RKO (cell line): ENCODE measurements at regions not wholly inside any gene's neighbourhood (a gene's known extent, or its start where the extent isn't known, plus 50 kb on each side); places are given as distances from the start of the nearest gene placed in this dataset.
A peak's percentile ranks its signal among the peaks of the same experiment; 100 is the strongest.

Experiments
- DNase-seq: peaks from one replicate; pipeline ENCODE4 v3.0.0-alpha.2; 2016; ENCODE audit warnings: low spot score

DNA sequence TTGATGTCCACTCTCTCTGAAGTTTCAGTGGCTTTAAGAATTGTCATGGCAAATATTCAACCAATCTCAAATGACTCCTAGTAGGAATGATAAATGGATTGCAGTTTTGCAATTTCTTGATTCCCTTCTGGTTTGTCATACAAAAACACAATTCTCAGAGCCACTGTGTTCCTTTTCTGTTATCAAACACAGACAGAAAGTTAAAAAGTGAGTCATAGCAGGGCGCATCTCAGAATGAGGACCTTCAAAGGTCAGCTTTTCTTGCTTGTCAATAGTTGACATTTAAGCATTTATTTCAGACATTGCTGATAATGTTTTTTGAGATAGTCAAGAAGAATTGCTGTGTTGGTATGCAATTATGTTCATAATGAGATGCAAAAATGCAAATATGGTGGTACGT, 405.9 kb downstream of the NR2F2 start:
- no peak for DNase-seq

GRCh38 chr15:96737408-96737807, 406.9 kb downstream of the NR2F2 start:
- no peak for DNase-seq

DNA sequence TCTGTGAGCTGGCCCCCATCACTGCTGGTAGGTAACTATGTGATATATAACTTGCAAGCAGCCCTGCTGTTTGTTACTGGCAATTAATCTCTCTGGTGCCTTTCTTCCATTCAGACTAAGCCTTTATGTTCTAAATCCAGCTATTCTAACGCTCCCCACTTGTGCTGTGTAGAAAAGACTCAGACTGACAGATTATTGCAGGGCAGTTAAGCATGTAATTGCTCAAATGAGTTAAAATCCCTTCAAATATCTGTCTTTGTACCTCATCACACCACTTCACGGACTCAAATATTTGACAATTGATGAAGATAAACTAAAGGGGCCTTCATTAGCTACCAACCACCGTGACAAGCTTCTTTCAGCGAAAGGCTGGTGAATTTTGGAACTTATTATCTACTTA, 416.2 kb downstream of the NR2F2 start:
- no peak for DNase-seq

- DNase-seq, result no peak
These were observed 416.8 kb downstream of the NR2F2 start for GRCh38 chr15:96747291-96747690.

DNA sequence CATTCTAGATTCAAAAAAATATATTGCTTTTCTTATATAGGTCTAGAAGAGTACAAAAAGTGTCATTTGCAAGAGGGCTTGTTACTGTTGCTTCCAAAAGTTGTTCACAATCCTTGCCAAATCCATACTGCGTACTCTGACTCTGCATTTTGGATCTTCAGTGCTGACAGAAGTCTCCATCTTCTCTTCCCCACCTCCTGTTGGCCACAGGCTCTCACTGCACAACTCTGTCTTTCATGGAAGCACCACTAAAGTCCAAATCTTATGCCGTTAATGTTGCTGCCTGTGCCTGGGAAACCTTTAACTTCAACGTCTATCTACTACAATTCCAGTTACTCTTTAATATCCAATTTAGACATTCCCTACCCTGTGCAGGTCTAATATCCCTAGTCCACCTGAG, 419.9 kb downstream of the NR2F2 start:
- DNase-seq, result peak; percentile 24

GRCh38 chr15:96756146-96756545, 425.6 kb downstream of the NR2F2 start:
- no peak for DNase-seq

DNA sequence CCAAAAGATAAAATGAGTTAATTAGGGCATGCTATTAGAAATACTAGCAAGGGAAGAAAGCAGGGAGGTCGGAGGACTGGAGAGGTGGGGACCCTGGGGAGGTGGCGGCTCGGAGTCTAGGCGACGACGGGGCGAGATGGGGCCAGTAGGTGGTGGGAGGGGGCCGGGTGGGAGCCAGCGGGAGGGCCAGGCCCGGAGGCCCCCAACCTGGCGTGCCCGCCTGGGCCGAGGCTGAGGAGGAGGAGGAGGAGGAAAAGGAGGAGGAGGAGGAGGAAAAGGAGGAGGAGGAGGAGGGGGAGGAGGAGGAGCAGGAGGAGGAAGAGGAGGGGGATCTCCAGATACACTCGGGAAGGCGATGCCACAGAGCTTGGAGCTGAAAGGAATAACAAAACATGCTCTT, 426.2 kb downstream of the NR2F2 start:
- DNase-seq, result no peak

- no peak for DNase-seq
These were observed 432.1 kb downstream of the NR2F2 start for GRCh38 chr15:96762566-96762965.

DNA sequence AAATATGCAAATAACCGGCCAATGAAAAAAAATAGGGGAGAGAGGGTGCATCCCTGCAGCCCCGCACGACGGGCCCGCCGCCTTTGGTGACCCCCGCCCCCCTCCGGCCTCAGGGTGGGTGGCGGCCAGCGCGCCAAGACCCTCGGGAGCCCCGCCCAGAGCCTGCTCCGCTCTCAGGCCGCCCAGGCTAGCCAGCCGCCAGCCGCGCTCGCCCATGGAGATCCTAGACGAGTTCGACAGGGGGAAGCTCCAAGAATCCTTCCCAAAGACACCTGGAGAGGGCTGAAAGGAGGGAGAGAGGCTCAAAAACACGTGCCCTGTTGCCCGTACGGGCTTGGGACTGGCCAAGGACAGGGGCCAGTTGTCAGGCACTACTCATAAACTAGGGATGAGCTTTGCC, 434.0 kb downstream of the NR2F2 start:
- no peak for DNase-seq

- no peak for DNase-seq
These were observed 434.4 kb downstream of the NR2F2 start for GRCh38 chr15:96764946-96765345.

- no peak for DNase-seq
These were observed 435.9 kb downstream of the NR2F2 start for GRCh38 chr15:96766366-96766765.

GRCh38 chr15:96767703-96768434, 437.4 kb downstream of the NR2F2 start:
- no peak for DNase-seq

DNA sequence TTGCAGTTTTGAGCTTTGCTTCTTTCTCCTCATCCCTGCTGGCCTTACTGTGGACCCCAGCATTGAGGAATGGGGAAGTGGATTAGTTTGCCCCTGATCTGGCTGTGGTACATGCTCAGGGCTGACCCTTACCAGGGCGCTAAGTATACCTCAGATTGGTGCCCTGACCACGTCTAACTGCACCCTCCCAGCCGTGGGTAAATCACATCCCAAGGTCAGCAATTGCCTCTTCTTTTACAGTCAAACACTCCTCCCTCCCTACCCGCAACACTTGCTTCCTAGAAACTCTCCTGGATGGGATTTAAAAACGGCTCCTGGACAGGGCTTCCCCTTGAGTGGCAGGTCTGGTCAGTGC, 437.9 kb downstream of the NR2F2 start:
- DNase-seq, result no peak

DNA sequence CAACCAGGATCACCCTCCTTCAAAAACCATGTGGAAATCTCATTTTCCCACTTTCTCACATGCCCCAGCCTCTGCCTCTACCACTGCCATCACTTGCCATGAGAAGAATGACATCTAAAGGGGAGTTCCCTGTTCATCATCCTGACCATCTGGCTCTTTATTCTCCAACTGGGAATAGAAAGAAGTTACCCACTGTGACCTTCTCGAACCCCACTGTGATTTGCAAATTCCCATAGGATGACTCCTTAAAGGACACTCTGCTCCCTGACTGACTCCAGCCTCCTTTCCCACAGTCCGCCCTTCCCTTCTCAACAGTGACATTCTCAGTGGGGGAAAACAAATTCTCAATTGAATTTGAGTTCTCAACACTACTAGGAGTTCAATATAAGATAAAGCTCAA, 440.5 kb downstream of the NR2F2 start:
- DNase-seq, result no peak

GRCh38 chr15:96774216-96774615, 443.7 kb downstream of the NR2F2 start:
- no peak for DNase-seq

- DNase-seq, result no peak
These were observed 453.2 kb downstream of the NR2F2 start for GRCh38 chr15:96783746-96784145.

- DNase-seq, result no peak
These were observed 459.5 kb downstream of the NR2F2 start for GRCh38 chr15:96790004-96790403.

- DNase-seq, result no peak
These were observed 461.7 kb downstream of the NR2F2 start for GRCh38 chr15:96792216-96792615.

DNA sequence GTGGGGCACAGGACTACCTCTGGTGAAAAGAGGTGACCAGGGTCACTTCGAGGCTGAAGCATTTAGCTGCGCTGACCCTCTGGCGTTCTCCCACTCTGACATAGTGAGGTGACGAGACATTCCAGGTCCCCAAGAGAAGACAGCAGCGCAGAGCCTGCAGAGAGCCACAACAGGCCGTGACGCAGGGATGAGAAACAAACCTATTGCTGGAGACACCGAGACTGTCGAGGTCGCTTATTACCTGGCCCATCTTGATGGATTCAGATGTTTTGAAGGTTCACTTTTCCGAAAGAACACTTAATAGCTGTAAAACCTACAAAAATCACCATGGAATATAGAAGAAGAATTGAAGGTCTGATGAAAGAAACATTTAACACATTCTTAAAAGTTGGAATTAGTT, 466.3 kb downstream of the NR2F2 start:
- DNase-seq, result no peak

- DNase-seq, result no peak
These were observed 471.2 kb downstream of the NR2F2 start for GRCh38 chr15:96801576-96802150.

- no peak for DNase-seq
These were observed 472.2 kb downstream of the NR2F2 start for GRCh38 chr15:96802611-96803255.

GRCh38 chr15:96804754-96805153, 474.3 kb downstream of the NR2F2 start:
- DNase-seq, result no peak

DNA sequence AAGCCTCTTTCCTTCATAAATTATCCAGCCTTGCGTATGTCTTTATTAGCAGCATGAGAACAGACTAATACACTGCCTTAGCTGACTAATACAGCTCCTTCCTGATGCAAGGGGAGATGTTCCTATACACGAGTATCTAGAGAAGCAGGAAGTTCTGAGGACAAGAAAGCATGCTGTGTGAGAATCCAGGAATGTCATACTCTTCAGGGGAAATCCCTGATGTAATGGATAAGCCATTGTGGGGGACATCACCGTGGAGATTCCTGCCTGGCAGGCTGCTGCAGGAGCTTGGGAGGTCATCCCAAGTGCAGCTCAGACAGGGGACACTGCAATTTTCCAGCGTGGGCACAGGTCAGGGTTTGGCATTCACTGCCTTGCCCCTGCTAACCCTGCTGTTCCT, 476.9 kb downstream of the NR2F2 start:
- DNase-seq, result no peak

- no peak for DNase-seq
These were observed 487.4 kb downstream of the NR2F2 start for GRCh38 chr15:96817900-96818299.
